Trophoblast cell (in vitro differentiated cells and primary cell): ENCODE measurements at regions not wholly inside any gene's neighbourhood (a gene's known extent, or its start where the extent isn't known, plus 50 kb on each side); places are given as distances from the start of the nearest gene placed in this dataset.
A peak's percentile ranks its signal among the peaks of the same experiment; 100 is the strongest.

Experiments
- DNase-seq, 2 donors: peaks; one replicate each; pipeline ENCODE4 v3.0.0-alpha.2; 2016
- H2AFZ ChIP-seq: 2 replicates; pipeline ENCODE4 v1.6.1; 2013; ENCODE audit warnings: low read length, moderate library complexity, mild to moderate bottlenecking; ENCODE audit not compliant: insufficient read depth, poor library complexity
- H2AK5ac ChIP-seq: 2 replicates; pipeline ENCODE4 v1.6.1; 2013; ENCODE audit warnings: mild to moderate bottlenecking, low read length
- H2BK120ac ChIP-seq: 2 replicates; pipeline ENCODE4 v1.6.1; 2013; ENCODE audit warnings: low read length, mild to moderate bottlenecking, moderate library complexity; ENCODE audit not compliant: insufficient read depth, poor library complexity
- H2BK12ac ChIP-seq: 2 replicates; pipeline ENCODE4 v1.6.1; 2013; ENCODE audit warnings: mild to moderate bottlenecking, low read length, moderate library complexity
- H2BK5ac ChIP-seq: 2 replicates; pipeline ENCODE4 v1.6.1; 2013; ENCODE audit warnings: low read length, low read depth, moderate library complexity, mild to moderate bottlenecking; ENCODE audit not compliant: poor library complexity
- H3K14ac ChIP-seq: 2 replicates; pipeline ENCODE4 v1.6.1; 2013; ENCODE audit warnings: mild to moderate bottlenecking, low read length
- H3K18ac ChIP-seq: 2 replicates; pipeline ENCODE4 v1.6.1; 2013; ENCODE audit warnings: mild to moderate bottlenecking, low read length
- H3K23ac ChIP-seq: 2 replicates; pipeline ENCODE4 v1.6.1; 2013; ENCODE audit warnings: low read length
- H3K27ac ChIP-seq: 2 replicates; pipeline ENCODE4 v1.5.1; 2013; ENCODE audit warnings: low read depth, mild to moderate bottlenecking, inconsistent platforms, low read length, moderate library complexity
- H3K27me3 ChIP-seq: 2 replicates; pipeline ENCODE4 v1.6.1; 2013; ENCODE audit warnings: inconsistent platforms, mild to moderate bottlenecking, low read length, moderate library complexity; ENCODE audit not compliant: insufficient read depth
- H3K36me3 ChIP-seq, 2 experiments: 1 replicate in 1 of 2; 2 replicates in 1 of 2; pipeline ENCODE4 v1.6.1; 2013; ENCODE audit warnings: low read length in 2 of 2, mild to moderate bottlenecking in 2 of 2, moderate library complexity in 1 of 2; ENCODE audit not compliant: insufficient read depth in 2 of 2, control insufficient read depth in 1 of 2
- H3K4ac ChIP-seq: 2 replicates; pipeline ENCODE4 v1.6.1; 2013; ENCODE audit warnings: low read depth, mild to moderate bottlenecking, low read length, moderate library complexity
- H3K4me1 ChIP-seq, 2 experiments: 1 replicate in 1 of 2; 2 replicates in 1 of 2; pipeline ENCODE4 v1.6.1; 2013; ENCODE audit warnings: low read length in 2 of 2, mild to moderate bottlenecking in 2 of 2, moderate library complexity in 1 of 2; ENCODE audit not compliant: insufficient read depth in 2 of 2, control insufficient read depth in 1 of 2
- H3K4me2 ChIP-seq: 2 replicates; pipeline ENCODE4 v1.6.1; 2013; ENCODE audit warnings: inconsistent platforms, mild to moderate bottlenecking, low read length, moderate library complexity
- H3K4me3 ChIP-seq: 2 replicates; pipeline ENCODE4 v1.5.1; 2013; ENCODE audit warnings: mild to moderate bottlenecking, low read depth, low read length, inconsistent platforms
- H3K79me1 ChIP-seq: one replicate; pipeline ENCODE4 v1.6.1; 2013; ENCODE audit warnings: low read length
- H3K79me2 ChIP-seq: 2 replicates; pipeline ENCODE4 v1.6.1; 2013; ENCODE audit warnings: low read length, mild to moderate bottlenecking; ENCODE audit not compliant: control insufficient read depth, insufficient read depth, poor library complexity
- H3K9ac ChIP-seq: 2 replicates; pipeline ENCODE4 v1.6.1; 2013; ENCODE audit warnings: mild to moderate bottlenecking, low read length
- H3K9me3 ChIP-seq: 2 replicates; pipeline ENCODE4 v1.6.1; 2013; ENCODE audit warnings: low read depth, mild to moderate bottlenecking, control low read depth, inconsistent platforms, low read length; ENCODE audit not compliant: insufficient read depth
- H4K12ac ChIP-seq: 2 replicates; pipeline ENCODE4 v1.6.1; 2013; ENCODE audit warnings: low read depth, mild to moderate bottlenecking, low read length, moderate library complexity
- H4K8ac ChIP-seq: 2 replicates; pipeline ENCODE4 v1.6.1; 2013; ENCODE audit warnings: low read depth, mild to moderate bottlenecking, low read length, moderate library complexity
- H4K91ac ChIP-seq: one replicate; pipeline ENCODE4 v1.6.1; 2013; ENCODE audit warnings: low read depth, mild to moderate bottlenecking, low read length, moderate library complexity
- WGBS: extraction: QIAGEN DNeasy Blood & Tissue Kit; methylation state at CpG from one replicate; pipeline ENCODE4 v1.1.7; 2013; ENCODE audit warnings: missing lambda C conversion rate; ENCODE audit not compliant: insufficient read length, insufficient coverage; ENCODE audit errors: extremely low coverage; 5-methylcytosine and 5-hydroxymethylcytosine counted together

DNA sequence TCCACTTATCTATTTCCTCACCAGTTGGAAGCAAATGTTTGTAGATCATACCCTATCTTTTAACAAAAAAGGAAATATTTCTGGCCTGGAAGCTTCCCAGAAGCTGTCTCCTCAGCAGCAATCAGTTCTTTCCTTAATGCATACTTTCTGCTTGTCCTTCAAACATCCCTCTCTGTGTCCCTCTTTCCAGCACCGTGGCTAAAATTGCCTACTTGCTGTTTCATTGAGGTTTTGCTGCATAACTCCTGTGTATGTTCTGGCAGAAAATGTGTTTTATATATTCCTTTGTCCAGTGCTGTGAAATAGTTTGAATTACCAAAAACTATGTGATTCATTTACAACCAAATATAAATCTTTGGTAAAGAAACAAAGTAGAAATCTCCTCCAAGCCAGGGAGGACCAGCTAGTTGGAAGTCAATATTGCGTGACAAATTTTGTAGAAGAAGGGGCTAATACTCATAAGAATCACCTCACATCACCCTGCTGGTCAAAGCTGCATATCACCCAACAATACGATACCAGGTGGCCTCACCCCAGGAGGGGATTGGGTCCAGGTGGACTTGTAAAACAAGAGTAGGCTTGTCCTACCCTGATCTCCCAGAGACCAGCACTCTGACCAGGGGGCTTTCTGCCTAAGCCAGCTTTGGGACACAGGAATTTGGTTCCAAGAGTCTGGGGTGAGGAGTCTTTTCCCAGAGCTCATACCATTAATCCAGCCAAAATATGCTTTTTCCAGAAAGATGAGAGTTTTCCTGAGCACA lies 198.4 kb upstream of the SNX2 start:
- no peaks in the 10 kb centered on the region for H3K4me1 ChIP-seq
- no peak overlapping the region for H2BK5ac ChIP-seq
- H2AFZ ChIP-seq: no peak overlapping the region
- H3K9ac ChIP-seq: no peak overlapping the region
- no peaks in the 10 kb centered on the region for H3K36me3 ChIP-seq
- no peak overlapping the region for H3K4ac ChIP-seq
- DNase-seq: no peak
- no peak overlapping the region for H3K4me2 ChIP-seq
- H3K79me2 ChIP-seq: no peaks in the 10 kb centered on the region
- no peak overlapping the region for H3K4me3 ChIP-seq
- H3K14ac ChIP-seq: no peak overlapping the region
- H3K23ac ChIP-seq: no peak overlapping the region
- H3K27me3 ChIP-seq: no peaks in the 10 kb centered on the region
- H2BK12ac ChIP-seq: no peak overlapping the region
- no peaks in the 10 kb centered on the region for H3K9me3 ChIP-seq
- WGBS: no CpG with 5 or more reads among the region's 3 CpGs
- no peaks in the 10 kb centered on the region for H3K79me1 ChIP-seq
- no peak overlapping the region for H3K18ac ChIP-seq
- H2AK5ac ChIP-seq: no peak overlapping the region
- H4K8ac ChIP-seq: no peak overlapping the region
- no peak overlapping the region for H3K27ac ChIP-seq
- H2BK120ac ChIP-seq: no peak overlapping the region
- no peak overlapping the region for H4K91ac ChIP-seq
- no peak overlapping the region for H4K12ac ChIP-seq

DNA sequence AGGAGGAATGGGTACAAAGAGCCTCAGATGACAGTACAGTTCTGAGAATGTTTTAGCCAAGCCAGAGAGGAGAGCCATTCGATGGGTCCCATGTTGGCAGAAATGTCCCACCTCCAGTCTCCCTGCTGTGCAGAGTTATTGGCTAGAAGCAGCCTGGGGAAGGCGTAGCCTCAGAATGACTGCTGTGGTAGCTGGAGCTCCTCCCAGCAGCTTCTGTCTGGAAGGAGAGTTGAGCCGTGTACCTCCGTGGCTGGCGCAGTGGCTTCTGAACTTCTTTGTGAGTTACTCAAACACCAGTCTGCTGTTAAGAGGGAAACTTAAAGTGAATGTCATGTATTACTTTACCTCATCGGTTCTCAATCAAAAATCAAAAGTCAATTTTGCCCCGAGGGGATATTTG lies 193.3 kb upstream of the SNX2 start:
- Histone ChIP-seq H3K9me3 (no peaks in the 10 kb centered on the region), H4K8ac (no peak overlapping the region), H3K9ac (no peak overlapping the region), H2AFZ (no peak overlapping the region), H3K79me1 (no peaks in the 10 kb centered on the region), H2BK12ac (no peak overlapping the region), H3K27me3 (no peaks in the 10 kb centered on the region), H3K18ac (no peak overlapping the region), H3K4me2 (no peak overlapping the region), H3K4me1 (peaks cover 0 to 2% of the 10 kb centered on the region in 2 experiments), H2BK5ac (no peak overlapping the region), H3K27ac (no peak overlapping the region), H4K91ac (no peak overlapping the region), H2AK5ac (no peak overlapping the region), H3K23ac (no peak overlapping the region), H3K14ac (no peak overlapping the region), H4K12ac (no peak overlapping the region), H3K36me3 (no peaks in the 10 kb centered on the region), H3K79me2 (no peaks in the 10 kb centered on the region), H3K4ac (no peak overlapping the region), H2BK120ac (no peak overlapping the region), H3K4me3 (no peak overlapping the region)
- WGBS: no CpG with 5 or more reads among the region's 7 CpGs
- DNase-seq: peak; percentile 8 to 15

DNA sequence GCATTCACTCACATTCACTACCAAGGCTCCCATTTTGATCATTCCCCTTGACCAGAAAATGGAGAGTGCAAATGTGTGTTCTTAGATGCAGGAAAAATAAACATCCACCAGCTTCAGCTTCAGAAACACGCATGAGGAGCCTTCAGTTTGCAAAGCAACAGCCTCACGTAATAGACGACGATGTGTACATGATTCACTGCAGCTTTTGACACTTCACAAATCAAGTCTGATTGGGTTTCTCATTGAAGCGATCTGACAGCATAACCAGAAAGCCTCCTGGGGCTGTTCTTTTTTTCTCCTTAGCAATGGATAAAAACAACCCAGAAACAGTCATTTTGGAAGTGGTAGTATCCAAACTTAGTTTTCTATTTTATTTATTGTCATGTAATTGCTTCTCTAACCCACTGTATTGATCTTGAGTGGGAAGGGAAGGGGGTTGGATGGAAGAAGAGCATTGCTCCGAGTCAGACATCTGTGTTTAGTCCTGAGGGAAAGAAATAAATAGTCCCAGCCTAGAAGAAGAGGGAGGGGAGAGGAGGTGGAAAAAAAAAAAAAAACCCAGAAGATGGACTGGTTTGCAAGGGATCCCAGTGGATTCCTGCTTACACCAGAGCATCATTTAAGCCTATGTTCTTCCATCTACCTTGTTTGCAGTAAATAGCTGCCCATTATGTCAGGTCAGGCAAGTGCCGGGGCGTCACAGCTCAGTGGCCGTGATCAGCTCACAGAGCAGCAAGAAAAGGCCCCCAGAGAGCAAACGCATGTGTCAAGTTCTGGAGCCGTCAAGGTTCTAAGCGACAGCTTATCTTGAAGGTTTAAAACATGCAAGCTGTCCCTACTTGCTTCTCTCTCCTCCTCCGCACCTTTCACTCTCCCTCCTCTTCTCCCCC lies 190.2 kb upstream of the SNX2 start:
- Histone ChIP-seq H3K36me3 (no peaks in the 10 kb centered on the region), H2BK120ac (no peak overlapping the region), H2AK5ac (no peak overlapping the region), H3K4me3 (no peak overlapping the region), H3K9me3 (no peaks in the 10 kb centered on the region), H3K79me2 (no peaks in the 10 kb centered on the region), H3K4ac (no peak overlapping the region), H4K91ac (no peak overlapping the region), H3K79me1 (no peaks in the 10 kb centered on the region), H3K9ac (no peak overlapping the region), H3K27me3 (no peaks in the 10 kb centered on the region), H3K4me1 (peaks cover 0 to 2% of the 10 kb centered on the region in 2 experiments), H2AFZ (no peak overlapping the region), H3K4me2 (no peak overlapping the region), H3K18ac (no peak overlapping the region), H3K27ac (no peak overlapping the region), H2BK12ac (no peak overlapping the region), H4K12ac (no peak overlapping the region), H3K23ac (no peak overlapping the region), H3K14ac (no peak overlapping the region), H4K8ac (no peak overlapping the region), H2BK5ac (no peak overlapping the region)
- whole genome bisulfite sequencing: 100% methylated on average over 1 of the region's 13 CpGs
- DNase-seq: no peak

DNA sequence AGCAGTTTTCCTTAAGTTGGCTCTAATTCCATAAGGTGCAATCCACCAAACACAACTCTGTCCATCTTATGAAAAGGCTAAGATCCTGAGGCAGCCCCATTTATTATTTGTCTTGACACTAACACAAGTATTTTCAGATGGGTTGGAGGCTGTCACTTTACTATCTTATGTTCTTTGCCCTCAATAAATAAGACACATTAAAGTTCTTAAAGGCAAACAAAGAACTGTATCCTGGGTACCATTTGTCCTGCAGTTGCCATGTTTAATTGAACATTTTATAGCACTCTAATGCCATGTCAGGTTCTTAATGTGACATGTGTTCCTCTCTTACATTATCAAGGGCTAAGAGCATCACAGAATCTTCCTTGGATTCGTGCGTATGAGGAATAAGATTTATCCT lies 189.5 kb upstream of the SNX2 start:
- H4K8ac ChIP-seq: no peak overlapping the region
- peaks cover 0 to 2% of the 10 kb centered on the region in 2 experiments for H3K4me1 ChIP-seq
- no peak overlapping the region for H2AK5ac ChIP-seq
- H3K79me2 ChIP-seq: no peaks in the 10 kb centered on the region
- no peak overlapping the region for H4K91ac ChIP-seq
- H3K9me3 ChIP-seq: no peaks in the 10 kb centered on the region
- no peaks in the 10 kb centered on the region for H3K79me1 ChIP-seq
- no peak overlapping the region for H3K9ac ChIP-seq
- no peaks in the 10 kb centered on the region for H3K36me3 ChIP-seq
- no peak overlapping the region for H3K4me2 ChIP-seq
- H2BK120ac ChIP-seq: no peak overlapping the region
- H3K18ac ChIP-seq: no peak overlapping the region
- no peak for DNase-seq
- WGBS: no CpG with 5 or more reads among the region's 2 CpGs
- H3K4me3 ChIP-seq: no peak overlapping the region
- H2BK5ac ChIP-seq: no peak overlapping the region
- no peak overlapping the region for H3K14ac ChIP-seq
- H4K12ac ChIP-seq: no peak overlapping the region
- H3K27me3 ChIP-seq: no peaks in the 10 kb centered on the region
- no peak overlapping the region for H3K27ac ChIP-seq
- H3K4ac ChIP-seq: no peak overlapping the region
- no peak overlapping the region for H3K23ac ChIP-seq
- H2AFZ ChIP-seq: no peak overlapping the region
- no peak overlapping the region for H2BK12ac ChIP-seq
